A549 (cell line): ENCODE measurements at regions not wholly inside any gene's neighbourhood (a gene's known extent, or its start where the extent isn't known, plus 50 kb on each side); places are given as distances from the start of the nearest gene placed in this dataset.

Experiments
- ATAC-seq, 2 experiments: fragments of 200-7000 bp in 1 of 2; fragments of >200 bp in 1 of 2; cut with Nextera tagmentation in 1 of 2; cut with Tn5 transposase in 1 of 2; 3 replicates each; pipeline versions ENCODE4 v1.8.0 to v1.9.1; 2018 to 2020; ENCODE audit warnings: mild to moderate bottlenecking in 1 of 2, moderate library complexity in 1 of 2
- CTCF ChIA-PET: fragments of 300-600 bp; sonication (Branson Sonifier 250); formaldehyde crosslinking; extraction: SDS; loops from one replicate; lab custom pipeline; 2021; ENCODE audit warnings: antibody characterized with exemption, inconsistent platforms; lab: Yijun Ruan, JAX
- POLR2A ChIA-PET: fragments of 350-600 bp; formaldehyde crosslinking; extraction: SDS; loops from one replicate; lab custom pipeline; 2021; ENCODE audit warnings: antibody characterized with exemption, inconsistent platforms; lab: Yijun Ruan, JAX
- DNase-seq, 2 experiments: peaks; one replicate each; pipeline versions ENCODE4 v3.0.0 to v3.0.0-alpha.2; 2011 to 2016; ENCODE audit warnings: low read depth in 1 of 2, low spot score in 1 of 2
- FAIRE-seq: peaks from 2 replicates; lab custom pipeline; 2011; peaks lifted over from hg19 to GRCh38; lab: Jason Lieb, UNC
- H3K27ac ChIP-seq, 2 experiments: fragments of >200 bp; sonication (Bioruptor Twin); formaldehyde crosslinking; 3 replicates each; pipeline ENCODE4 v1.5.1; 2016 to 2017
- H3K4me1 ChIP-seq: fragments of >200 bp; sonication (Bioruptor Twin); formaldehyde crosslinking; 3 replicates; pipeline ENCODE4 v1.6.1; 2016
- H3K4me2 ChIP-seq: fragments of >200 bp; sonication (Bioruptor Twin); formaldehyde crosslinking; 3 replicates; pipeline ENCODE4 v1.6.1; 2016
- H3K4me3 ChIP-seq: fragments of >200 bp; sonication (Bioruptor Twin); formaldehyde crosslinking; 3 replicates; pipeline ENCODE4 v1.5.1; 2016
- H3K9me3 ChIP-seq: fragments of >200 bp; sonication (Bioruptor Twin); formaldehyde crosslinking; 3 replicates; pipeline ENCODE4 v1.6.1; 2016
- BHLHE40 ChIP-seq: IDR thresholded peaks from 2 replicates; pipeline ENCODE4 v1.6.1; 2012; ENCODE audit warnings: low read depth, low read length, inconsistent platforms
- CBX8 ChIP-seq: fragments of 200-600 bp; sonication (generic); IDR thresholded peaks from 2 replicates; pipeline ENCODE4 v1.6.1; 2016
- CTCF ChIP-seq: fragments of >200 bp; sonication (Bioruptor Twin); formaldehyde crosslinking; IDR thresholded peaks from 3 replicates; pipeline ENCODE4 v1.5.1; 2016
- EHMT2 ChIP-seq: fragments of 200-600 bp; sonication (generic); IDR thresholded peaks from 2 replicates; pipeline ENCODE4 v1.6.1; 2016; ENCODE audit warnings: antibody characterized with exemption, low read depth, mild to moderate bottlenecking, moderate library complexity
- FOSB ChIP-seq: fragments of 250-450 bp; sonication (Bioruptor Pico); IDR thresholded peaks from 2 replicates; pipeline ENCODE4 v1.5.0; 2020; ENCODE audit warnings: mild to moderate bottlenecking, moderate library complexity
- FOXS1 ChIP-seq: fragments of 250-450 bp; sonication (Bioruptor Pico); IDR thresholded peaks from 2 replicates; pipeline ENCODE4 v1.5.0; 2020; ENCODE audit warnings: mild to moderate bottlenecking, moderate library complexity
- HEYL ChIP-seq: fragments of 250-450 bp; sonication (Bioruptor Pico); IDR thresholded peaks from 2 replicates; pipeline ENCODE4 v1.8.0; 2021; ENCODE audit warnings: mild to moderate bottlenecking, moderate library complexity
- HOXA7 ChIP-seq: fragments of 250-450 bp; sonication (Bioruptor Pico); IDR thresholded peaks from 2 replicates; pipeline ENCODE4 v1.5.0; 2020; ENCODE audit warnings: mild to moderate bottlenecking, moderate library complexity
- HOXB13 ChIP-seq: fragments of 250-450 bp; sonication (Bioruptor Pico); IDR thresholded peaks from 2 replicates; pipeline ENCODE4 v1.5.0; 2020; ENCODE audit warnings: low read depth, mild to moderate bottlenecking, moderate library complexity
- HOXB5 ChIP-seq: fragments of 250-450 bp; sonication (Bioruptor Pico); IDR thresholded peaks from 2 replicates; pipeline ENCODE4 v1.5.0; 2020; ENCODE audit warnings: mild to moderate bottlenecking, moderate library complexity
- KDM1A ChIP-seq: fragments of 200-600 bp; sonication (generic); IDR thresholded peaks from 2 replicates; pipeline ENCODE4 v1.6.1; 2016; ENCODE audit warnings: low read depth, mild to moderate bottlenecking
- KDM5A ChIP-seq: fragments of 200-600 bp; sonication (generic); IDR thresholded peaks from 2 replicates; pipeline ENCODE4 v1.6.1; 2016; ENCODE audit warnings: antibody characterized with exemption, mild to moderate bottlenecking
- MAFK ChIP-seq: fragments of 450-650 bp; IDR thresholded peaks from 2 replicates; pipeline ENCODE4 v1.6.1; 2014; ENCODE audit not compliant: partially characterized antibody
- NPAS2 ChIP-seq: fragments of 250-450 bp; sonication (Bioruptor Pico); IDR thresholded peaks from 2 replicates; pipeline ENCODE4 v1.8.0; 2022; ENCODE audit warnings: mild to moderate bottlenecking, moderate library complexity, borderline replicate concordance
- POLR2A ChIP-seq: IDR thresholded peaks from 2 replicates; pipeline ENCODE4 v1.6.1; 2012; ENCODE audit warnings: mild to moderate bottlenecking, low read length
- RAD21 ChIP-seq, 2 experiments: fragments of >200 bp in 1 of 2; sonication (Bioruptor Twin) in 1 of 2; formaldehyde crosslinking in 1 of 2; IDR thresholded peaks in 1 of 2; conservative IDR thresholded peaks in 1 of 2; 2 replicates in 1 of 2; 3 replicates in 1 of 2; pipeline ENCODE4 v1.6.1; 2012 to 2018; ENCODE audit warnings: inconsistent platforms in 1 of 2
- RFX5 ChIP-seq: fragments of 450-650 bp; IDR thresholded peaks from 2 replicates; pipeline ENCODE4 v1.7.1; 2014; ENCODE audit warnings: antibody characterized with exemption, mild to moderate bottlenecking, moderate library complexity
- SREBF2 ChIP-seq: fragments of 450-650 bp; IDR thresholded peaks from 2 replicates; pipeline ENCODE4 v1.6.1; 2014; ENCODE audit warnings: mild to moderate bottlenecking, moderate library complexity
- ZFP36 ChIP-seq: fragments of 450-650 bp; IDR thresholded peaks from 2 replicates; pipeline ENCODE4 v1.6.1; 2014; ENCODE audit warnings: borderline replicate concordance; ENCODE audit not compliant: partially characterized antibody
- ZSCAN20 ChIP-seq: fragments of 250-450 bp; sonication (Bioruptor Pico); IDR thresholded peaks from 2 replicates; pipeline ENCODE4 v1.8.0; 2022; ENCODE audit warnings: mild to moderate bottlenecking, moderate library complexity
- WGBS: methylation state at CpG from one replicate; pipeline ENCODE4 v1.1.6; 2017; ENCODE audit errors: missing lambda C conversion rate; 5-methylcytosine and 5-hydroxymethylcytosine counted together
- TF ChIP-seq, protein P1 (sequence below): fragments of 250-450 bp; sonication (Bioruptor Pico); IDR thresholded peaks from 2 replicates; pipeline ENCODE4 v1.5.0; 2021; ENCODE audit warnings: mild to moderate bottlenecking, moderate library complexity, borderline replicate concordance
- TF ChIP-seq, protein P2 (sequence below): IDR thresholded peaks from 2 replicates; pipeline ENCODE4 v1.6.1; 2012
- TF ChIP-seq, protein P3 (sequence below): IDR thresholded peaks from 2 replicates; pipeline ENCODE4 v1.6.1; 2012; ENCODE audit warnings: low read depth, borderline replicate concordance
- TF ChIP-seq, protein P4 (sequence below): fragments of 450-650 bp; IDR thresholded peaks from 2 replicates; pipeline ENCODE4 v1.6.1; 2014; ENCODE audit warnings: antibody characterized with exemption

GRCh38 chrX:69218407-69218997 is 53.2 kb upstream of the PJA1 start:
- no peak for ATAC-seq
- Histone ChIP-seq H3K4me1 (no peaks in the 10 kb centered on the region), H3K27ac (no peak overlapping the region), H3K9me3 (no peaks in the 10 kb centered on the region), H3K4me3 (no peak overlapping the region), H3K4me2 (no peak overlapping the region)
- WGBS: 100% methylated on average over 1 of the region's 2 CpGs
- POLR2A ChIA-PET: interaction anchor here (0.7 kb wide), 1 partner anchor 390 kb away, joined by 3 read pairs; the partner anchor contains the start of gene EFNB1
- CTCF ChIA-PET: interaction anchor here (15.6 kb wide), 1 partner anchor 391 kb away, joined by 327 read pairs; the partner anchor contains the start of gene EFNB1
- FAIRE-seq: no peak
- no peak for DNase-seq
- TF ChIP-seq, protein P1, sequence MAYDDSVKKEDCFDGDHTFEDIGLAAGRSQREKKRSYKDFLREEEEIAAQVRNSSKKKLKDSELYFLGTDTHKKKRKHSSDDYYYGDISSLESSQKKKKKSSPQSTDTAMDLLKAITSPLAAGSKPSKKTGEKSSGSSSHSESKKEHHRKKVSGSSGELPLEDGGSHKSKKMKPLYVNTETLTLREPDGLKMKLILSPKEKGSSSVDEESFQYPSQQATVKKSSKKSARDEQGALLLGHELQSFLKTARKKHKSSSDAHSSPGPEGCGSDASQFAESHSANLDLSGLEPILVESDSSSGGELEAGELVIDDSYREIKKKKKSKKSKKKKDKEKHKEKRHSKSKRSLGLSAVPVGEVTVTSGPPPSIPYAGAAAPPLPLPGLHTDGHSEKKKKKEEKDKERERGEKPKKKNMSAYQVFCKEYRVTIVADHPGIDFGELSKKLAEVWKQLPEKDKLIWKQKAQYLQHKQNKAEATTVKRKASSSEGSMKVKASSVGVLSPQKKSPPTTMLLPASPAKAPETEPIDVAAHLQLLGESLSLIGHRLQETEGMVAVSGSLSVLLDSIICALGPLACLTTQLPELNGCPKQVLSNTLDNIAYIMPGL (CRISPR knock-in tag): no peak
- TF ChIP-seq KDM5A: no peak
- TF ChIP-seq HOXA7 (CRISPR knock-in tag): no peak
- TF ChIP-seq, protein P2, sequence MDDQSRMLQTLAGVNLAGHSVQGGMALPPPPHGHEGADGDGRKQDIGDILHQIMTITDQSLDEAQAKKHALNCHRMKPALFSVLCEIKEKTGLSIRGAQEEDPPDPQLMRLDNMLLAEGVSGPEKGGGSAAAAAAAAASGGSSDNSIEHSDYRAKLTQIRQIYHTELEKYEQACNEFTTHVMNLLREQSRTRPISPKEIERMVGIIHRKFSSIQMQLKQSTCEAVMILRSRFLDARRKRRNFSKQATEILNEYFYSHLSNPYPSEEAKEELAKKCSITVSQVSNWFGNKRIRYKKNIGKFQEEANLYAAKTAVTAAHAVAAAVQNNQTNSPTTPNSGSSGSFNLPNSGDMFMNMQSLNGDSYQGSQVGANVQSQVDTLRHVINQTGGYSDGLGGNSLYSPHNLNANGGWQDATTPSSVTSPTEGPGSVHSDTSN: no peak
- TF ChIP-seq, protein P3, sequence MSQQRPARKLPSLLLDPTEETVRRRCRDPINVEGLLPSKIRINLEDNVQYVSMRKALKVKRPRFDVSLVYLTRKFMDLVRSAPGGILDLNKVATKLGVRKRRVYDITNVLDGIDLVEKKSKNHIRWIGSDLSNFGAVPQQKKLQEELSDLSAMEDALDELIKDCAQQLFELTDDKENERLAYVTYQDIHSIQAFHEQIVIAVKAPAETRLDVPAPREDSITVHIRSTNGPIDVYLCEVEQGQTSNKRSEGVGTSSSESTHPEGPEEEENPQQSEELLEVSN: no peak
- TF ChIP-seq ZSCAN20 (CRISPR knock-in tag): no peak
- no peak for TF ChIP-seq ZFP36
- TF ChIP-seq BHLHE40: no peak
- no peak for TF ChIP-seq CBX8
- TF ChIP-seq, protein P4, sequence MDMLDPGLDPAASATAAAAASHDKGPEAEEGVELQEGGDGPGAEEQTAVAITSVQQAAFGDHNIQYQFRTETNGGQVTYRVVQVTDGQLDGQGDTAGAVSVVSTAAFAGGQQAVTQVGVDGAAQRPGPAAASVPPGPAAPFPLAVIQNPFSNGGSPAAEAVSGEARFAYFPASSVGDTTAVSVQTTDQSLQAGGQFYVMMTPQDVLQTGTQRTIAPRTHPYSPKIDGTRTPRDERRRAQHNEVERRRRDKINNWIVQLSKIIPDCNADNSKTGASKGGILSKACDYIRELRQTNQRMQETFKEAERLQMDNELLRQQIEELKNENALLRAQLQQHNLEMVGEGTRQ: no peak

GRCh38 chrX:69216911-69217310 is 51.7 kb upstream of the PJA1 start:
- DNase-seq (no peak), FAIRE-seq (no peak), ATAC-seq (no peak)
- ChIA-PET CTCF (interaction anchor here (0.7 to 15.6 kb wide), 3 partner anchors 10 to 390 kb away, joined by 3 to 327 read pairs (median 3); partner anchors contain the start of gene EFNB1), POLR2A (no interaction called here)
- no peaks in the 10 kb centered on the region for H3K4me1 ChIP-seq
- H3K27ac ChIP-seq: no peak overlapping the region
- WGBS: 92% methylated on average over 4 of the region's 5 CpGs
- no peak overlapping the region for H3K4me2 ChIP-seq
- no peak for TF ChIP-seq RAD21 (conservative IDR thresholded peaks at IDR 0.05 in 1 of 2, IDR thresholded peaks at IDR 0.05 in 1 of 2)
- TF ChIP-seq MAFK: no peak
- no peak for TF ChIP-seq NPAS2 (CRISPR knock-in tag)
- TF ChIP-seq KDM1A: no peak
- no peak for TF ChIP-seq SREBF2
- TF ChIP-seq EHMT2: no peak
- no peak for TF ChIP-seq FOSB (CRISPR knock-in tag)
- TF ChIP-seq RFX5: no peak
- no peak for TF ChIP-seq ZSCAN20 (CRISPR knock-in tag)
- TF ChIP-seq POLR2A: no peak
- TF ChIP-seq CTCF: no peak
- TF ChIP-seq HEYL (CRISPR knock-in tag): no peak
- TF ChIP-seq HOXB5 (CRISPR knock-in tag): no peak
- TF ChIP-seq HOXB13 (CRISPR knock-in tag): no peak
- no peak for TF ChIP-seq FOXS1
- H3K9me3 ChIP-seq: no peaks in the 10 kb centered on the region
- no peak overlapping the region for H3K4me3 ChIP-seq
